ENCODE measurements at regions not wholly inside any gene's neighbourhood (a gene's known extent, or its start where the extent isn't known, plus 50 kb on each side); places are given as distances from the start of the nearest gene placed in this dataset.

DNA sequence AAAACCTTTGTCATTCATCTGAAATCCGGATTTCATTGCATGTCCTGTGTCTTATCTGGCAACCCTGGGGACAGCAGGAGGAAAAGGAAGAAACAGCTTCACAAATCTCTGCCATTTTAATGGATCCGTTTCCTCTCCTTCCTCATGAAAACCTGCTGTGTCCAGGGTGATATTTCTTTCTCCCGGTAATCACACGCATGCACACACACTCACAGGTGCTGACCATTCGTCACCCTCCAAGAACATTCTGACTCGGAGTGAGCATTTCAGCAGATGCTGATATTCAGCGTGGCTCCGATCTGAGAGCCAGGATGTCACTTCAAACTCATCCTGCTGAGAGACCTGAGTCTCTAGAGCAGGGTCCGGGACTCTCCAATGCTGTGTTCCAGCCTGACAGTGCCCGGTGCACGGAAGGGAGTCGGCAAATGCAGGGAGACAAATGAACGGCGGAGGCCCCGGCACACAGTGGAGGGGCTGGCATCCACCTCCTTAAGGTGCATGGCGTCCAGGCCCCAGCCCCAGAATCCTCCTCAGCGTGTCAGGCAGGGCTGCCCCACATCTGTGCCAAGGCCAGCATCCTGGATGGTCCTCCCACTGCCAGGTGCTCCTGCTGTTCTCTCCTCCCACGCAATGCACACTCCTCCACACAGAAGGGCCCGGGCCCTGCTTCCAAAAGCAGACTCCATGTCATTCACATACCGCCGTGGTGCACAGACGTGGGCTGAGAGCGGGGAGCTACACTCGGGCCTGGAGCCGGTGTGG lies 70.7 kb downstream of the RBFOX3 start:
- no peak for DNase-seq

DNA sequence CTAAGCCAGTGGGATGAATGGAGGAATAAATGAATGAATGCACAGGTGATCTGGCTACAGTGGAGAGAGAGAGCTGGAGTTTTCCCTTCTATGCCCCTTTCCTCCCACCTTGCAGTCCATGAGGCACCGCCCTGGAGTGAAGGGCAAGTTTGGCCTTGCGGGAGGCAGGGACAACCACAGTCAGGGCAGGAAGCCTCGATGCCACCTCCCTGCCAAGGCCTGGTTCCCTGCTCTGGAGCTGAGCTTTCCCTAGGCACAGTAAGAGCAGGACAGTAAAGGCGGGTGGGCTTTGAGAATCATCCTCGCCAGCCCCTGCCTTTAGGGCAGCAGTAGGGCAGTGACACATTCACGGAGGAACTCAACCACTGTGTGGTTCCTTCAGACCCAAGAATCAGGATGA lies 72.6 kb downstream of the RBFOX3 start:
- no peak for DNase-seq

DNA sequence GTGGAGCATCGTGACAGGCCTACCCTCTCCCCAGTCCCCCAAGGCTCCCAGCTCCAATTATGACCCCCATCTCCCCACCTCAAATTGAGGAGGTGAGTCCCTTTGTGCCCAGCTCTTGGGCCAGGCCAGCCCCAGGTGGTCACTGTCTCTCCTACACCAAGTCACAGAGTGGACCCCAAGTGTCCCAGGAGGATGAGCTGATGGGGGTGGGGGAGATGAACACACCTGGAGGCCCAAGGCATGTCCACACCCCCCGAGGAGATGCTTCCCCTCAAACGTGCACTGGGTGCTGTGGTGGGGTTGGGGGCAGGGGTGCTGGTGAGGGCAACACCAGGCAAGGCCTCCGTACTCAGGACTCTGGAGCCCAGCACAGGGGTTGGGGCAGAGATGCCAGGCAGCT lies 73.2 kb downstream of the RBFOX3 start:
- no peak for DNase-seq

DNA sequence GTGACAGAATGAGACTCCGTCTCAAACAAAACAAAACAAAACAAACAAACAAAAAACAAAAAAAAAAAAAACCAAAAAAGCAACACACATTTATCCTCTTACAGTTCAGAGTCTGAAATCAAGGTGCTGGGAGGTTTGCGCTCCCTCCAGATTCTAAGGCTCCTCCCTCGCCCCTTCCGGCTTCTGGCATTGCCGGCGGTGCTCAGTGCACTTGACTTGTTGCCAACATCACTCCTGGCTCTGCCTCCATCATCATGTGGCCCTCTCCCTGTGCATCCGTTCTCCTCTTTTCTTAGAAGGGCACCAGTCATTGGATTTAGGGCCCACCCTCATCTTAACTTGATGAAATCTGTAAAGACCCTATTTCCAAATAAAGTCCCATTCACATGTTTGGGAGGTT lies 73.8 kb downstream of the RBFOX3 start:
- DNase-seq, result no peak

GRCh38 chr17:79536212-79536840 lies 74.5 kb downstream of the RBFOX3 start:
- DNase-seq, result no peak

DNA sequence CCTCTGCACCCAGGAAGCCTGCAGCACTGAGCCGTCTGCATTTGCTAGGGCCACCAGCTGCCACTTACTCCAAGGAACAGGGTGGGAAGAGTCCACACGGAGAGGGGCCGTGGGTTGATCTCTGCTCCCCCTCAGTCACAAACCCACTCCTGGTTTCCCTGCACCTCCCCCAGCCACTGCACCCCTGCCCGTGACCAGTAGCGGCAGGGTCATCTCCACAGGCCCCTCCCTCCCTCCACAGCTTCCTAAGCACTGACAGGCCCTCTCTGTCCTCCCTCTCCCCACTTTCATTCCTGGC lies 75.2 kb downstream of the RBFOX3 start:
- no peak for DNase-seq

DNA sequence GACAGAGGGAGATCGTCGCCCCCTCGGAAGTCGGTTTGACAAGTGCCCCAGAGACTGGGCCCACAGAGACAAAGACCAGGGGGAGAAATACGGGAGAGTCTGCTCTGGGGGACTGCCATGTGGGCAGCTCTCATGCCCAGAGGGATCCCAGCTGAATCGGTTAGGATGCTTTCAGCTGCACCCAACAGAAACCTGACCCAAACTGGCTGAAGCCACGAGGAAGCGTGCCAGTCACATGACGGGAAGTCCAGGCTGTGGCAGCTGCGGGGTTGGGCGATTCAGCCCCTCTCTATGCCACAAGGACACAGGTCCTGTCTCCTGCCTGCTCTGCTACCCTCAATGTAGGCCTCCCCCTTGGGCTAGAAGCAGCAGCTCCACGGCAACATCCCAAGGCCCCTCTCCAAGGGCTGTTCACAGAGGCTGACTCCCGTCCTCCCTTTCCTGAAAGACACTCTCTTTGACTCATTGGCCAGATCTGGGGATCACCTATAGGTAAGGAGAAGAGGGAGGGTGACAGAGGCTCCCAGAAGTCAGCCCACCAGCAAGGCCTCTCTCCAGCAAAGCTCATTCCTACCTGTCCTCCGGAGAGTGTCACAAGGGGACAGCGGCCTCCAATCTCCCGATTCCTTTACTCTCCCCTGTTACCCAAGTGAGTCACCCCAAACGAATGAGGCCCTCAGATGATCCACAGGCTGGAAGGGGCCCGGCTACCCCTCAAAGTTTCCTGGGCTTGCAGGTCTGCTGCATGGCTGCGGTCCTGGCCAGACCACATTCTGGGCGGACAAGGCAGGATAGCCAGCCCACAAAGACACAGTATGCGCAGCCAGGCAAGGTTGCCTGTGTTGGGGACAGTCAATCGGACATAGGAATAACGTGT lies 75.8 kb downstream of the RBFOX3 start:
- DNase-seq, result no peak

DNA sequence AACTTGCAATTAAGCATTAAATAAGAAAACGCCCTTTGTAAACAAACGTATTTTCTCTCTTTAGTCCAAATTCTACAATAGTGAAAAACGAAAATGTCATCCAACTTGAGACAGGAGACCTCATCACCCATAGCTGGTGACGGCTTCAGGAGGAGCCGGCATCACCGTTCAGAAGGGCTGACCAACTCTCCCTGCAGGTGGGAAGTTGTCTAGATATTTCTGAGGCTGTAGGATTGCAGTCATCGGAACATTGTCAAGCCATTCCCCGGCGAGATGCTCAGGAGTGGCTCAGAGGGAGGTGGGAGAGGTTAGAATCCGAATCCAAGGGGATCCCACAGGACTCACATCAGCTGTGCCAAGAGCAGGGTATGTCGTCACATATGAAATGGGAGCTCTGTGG lies 76.7 kb downstream of the RBFOX3 start:
- DNase-seq, result no peak

DNA sequence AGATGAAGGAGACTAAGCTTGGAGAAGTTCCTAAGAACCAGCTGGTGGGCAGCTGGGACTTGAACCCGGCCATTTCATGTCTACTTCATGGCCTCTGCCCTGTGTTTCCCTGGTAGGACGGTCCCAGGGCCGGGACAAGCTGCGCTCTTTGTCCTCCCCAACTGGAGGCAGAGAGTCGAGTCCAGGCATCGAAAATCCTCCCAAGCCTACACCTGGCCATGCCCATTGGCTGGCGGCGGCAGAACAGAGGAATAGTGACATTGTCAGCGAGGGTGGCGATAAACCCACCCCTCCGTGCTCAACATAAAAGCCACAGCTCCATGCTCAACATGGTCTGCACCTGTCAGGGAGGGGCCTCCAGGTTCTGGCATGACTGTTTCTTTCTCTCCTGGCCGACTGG lies 77.7 kb downstream of the RBFOX3 start:
- no peak for DNase-seq

GRCh38 chr17:79532107-79532790 lies 78.6 kb downstream of the RBFOX3 start:
- DNase-seq, result no peak

DNA sequence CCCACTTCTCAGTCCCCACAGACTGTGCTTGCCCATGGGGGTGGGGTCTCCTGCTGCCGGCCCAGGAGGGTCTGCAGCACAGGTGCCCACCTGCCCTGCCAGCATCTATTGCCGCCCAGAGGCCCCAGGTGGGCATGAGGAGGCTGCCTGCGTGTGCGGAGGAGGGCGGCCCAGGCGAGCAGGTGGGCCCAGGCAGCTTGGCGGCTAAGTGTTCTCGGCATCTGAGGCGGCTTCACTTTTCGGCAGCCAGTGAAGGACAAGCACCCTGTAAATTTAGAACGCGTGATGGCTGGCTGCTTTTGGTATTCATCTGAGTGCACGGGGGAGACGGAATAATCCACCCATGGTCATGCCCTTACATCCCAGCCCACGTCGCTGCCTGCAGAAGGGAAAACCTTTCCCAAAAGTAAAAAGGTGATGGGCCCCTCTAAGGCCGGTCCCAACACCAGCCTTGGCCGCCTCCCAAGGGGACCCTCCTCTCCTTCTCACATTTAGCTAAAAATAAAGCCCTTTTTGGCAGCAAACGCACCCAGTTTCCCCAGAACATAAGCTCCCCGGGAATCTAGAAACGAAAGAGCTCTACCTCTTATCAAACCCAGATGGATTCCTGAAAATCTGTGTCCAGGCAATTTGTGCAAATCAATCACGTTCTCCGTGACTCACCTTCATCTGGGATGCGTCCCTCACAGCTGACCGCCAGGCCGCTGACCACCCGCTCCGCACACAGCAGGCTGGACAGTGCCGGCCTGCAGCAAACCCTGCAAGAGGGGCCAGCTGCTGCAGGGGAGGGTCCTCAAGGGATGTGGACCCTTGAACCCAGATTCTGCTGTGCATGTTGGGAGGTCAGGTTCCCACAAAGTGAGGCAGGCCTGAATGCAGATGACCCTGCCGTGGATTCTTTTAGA lies 79.4 kb downstream of the RBFOX3 start:
- no peak for DNase-seq

DNA sequence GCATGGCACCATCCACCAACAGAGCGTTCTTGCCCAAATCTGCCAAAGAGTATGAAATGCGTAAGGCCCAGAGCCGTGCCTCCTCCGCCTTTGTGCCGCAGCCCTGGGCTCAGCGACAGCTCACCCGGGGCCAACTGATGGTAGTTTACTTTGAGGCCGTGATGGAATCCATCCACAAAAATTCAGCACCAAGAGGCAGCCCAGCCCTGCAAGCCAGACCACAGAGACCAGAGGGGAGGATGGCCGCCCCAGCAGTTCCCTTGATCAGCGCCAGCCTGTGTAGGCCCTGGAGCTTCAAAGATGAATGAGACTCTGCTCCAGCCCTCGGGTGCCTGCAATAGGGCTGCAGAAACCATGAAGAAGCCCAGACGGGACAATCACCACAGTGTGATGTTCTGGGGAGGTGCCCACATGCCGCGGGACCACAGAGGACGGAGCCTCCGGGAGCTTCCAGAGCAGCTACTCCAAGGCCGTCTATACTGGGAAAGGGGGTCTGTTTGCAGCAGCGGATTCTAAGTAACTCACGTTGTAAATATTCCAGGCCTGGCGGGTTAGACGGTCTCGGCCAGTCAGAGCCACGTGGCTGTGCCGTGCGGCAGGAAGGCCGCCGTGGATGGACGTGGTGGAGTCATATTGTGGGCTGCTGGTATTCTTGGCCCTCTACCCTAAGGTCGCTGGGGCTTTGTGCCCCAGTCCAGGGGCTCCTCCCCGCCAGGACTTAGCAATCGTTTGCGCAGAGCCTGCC lies 80.3 kb downstream of the RBFOX3 start:
- no peak for DNase-seq

- no peak for DNase-seq
Measured at GRCh38 chr17:79529661-79530081, 81.2 kb downstream of the RBFOX3 start.

- no peak for DNase-seq
Measured at GRCh38 chr17:79528592-79529125, 82.2 kb downstream of the RBFOX3 start.

- DNase-seq, result no peak
Measured at GRCh38 chr17:79527306-79527705, 83.5 kb downstream of the RBFOX3 start.

GRCh38 chr17:79525793-79526677 lies 84.8 kb downstream of the RBFOX3 start:
- no peak for DNase-seq

DNA sequence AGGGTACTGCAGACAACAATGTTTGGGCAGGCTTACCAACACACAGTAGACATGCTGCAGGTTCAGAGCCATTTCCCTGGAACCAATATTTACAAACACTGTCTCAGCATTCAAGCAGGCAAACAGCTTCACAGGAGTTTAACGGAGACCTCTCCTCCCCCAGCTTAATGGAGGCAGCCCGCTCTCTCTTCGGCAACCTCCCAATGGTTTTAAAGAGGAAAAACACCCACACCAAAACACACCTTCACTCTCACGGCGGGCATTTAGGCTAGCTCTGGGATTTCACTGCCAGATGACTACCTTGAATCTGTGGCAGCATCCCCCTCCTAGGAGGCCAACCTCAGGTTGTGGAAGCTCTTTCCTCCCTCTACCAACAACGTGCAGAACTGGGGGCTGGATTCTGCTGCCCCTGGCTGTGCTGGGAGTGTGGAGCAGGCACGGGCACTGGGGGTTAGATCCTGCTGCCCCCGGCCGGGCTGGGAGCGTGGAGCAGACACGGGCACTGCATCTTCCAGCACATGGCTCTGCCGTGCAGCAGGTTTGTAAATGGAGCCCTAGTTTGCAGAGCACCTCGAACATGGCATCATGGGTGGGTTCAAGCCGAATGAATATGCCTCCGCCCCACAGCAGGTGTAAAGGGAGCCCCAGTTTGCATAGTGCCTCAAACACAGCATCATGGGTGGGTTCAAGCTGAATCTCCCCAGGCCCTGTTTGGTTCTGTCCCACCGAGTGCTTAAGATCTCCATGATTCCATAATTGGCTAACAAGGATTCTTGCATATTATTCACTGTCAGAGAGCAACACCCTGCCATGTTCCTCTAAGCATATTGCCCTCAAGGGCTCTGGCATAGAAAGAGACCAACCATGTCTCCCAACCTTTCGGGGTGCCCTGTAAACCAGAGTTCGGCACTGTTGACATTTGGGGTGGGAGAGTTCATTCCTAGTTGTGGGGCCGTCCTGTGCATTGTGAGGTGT lies 86.4 kb downstream of the RBFOX3 start:
- DNase-seq, result no peak

GRCh38 chr17:79522414-79522813 lies 88.4 kb downstream of the RBFOX3 start:
- DNase-seq, result no peak

DNA sequence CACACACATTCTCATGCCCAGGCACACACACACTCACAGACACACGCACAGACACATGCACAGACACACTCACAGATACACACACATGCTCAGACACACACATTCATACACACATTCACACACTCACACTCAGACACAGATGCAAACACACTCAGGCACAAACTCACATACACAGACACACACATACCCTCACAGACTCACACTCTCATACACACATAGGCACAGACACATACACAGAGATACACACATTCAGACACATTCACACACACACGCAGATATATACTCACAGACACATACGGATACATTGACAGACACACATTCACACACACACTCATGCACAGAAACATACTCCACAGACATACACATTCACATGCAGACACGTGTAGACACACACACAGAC lies 89.6 kb downstream of the RBFOX3 start:
- DNase-seq, result no peak
